RKO (cell line): ENCODE measurements at regions not wholly inside any gene's neighbourhood (a gene's known extent, or its start where the extent isn't known, plus 50 kb on each side); places are given as distances from the start of the nearest gene placed in this dataset.

ENCODE experiments used
- DNase-seq: peaks from one replicate; pipeline ENCODE4 v3.0.0-alpha.2; 2016; ENCODE audit warnings: low spot score

DNA sequence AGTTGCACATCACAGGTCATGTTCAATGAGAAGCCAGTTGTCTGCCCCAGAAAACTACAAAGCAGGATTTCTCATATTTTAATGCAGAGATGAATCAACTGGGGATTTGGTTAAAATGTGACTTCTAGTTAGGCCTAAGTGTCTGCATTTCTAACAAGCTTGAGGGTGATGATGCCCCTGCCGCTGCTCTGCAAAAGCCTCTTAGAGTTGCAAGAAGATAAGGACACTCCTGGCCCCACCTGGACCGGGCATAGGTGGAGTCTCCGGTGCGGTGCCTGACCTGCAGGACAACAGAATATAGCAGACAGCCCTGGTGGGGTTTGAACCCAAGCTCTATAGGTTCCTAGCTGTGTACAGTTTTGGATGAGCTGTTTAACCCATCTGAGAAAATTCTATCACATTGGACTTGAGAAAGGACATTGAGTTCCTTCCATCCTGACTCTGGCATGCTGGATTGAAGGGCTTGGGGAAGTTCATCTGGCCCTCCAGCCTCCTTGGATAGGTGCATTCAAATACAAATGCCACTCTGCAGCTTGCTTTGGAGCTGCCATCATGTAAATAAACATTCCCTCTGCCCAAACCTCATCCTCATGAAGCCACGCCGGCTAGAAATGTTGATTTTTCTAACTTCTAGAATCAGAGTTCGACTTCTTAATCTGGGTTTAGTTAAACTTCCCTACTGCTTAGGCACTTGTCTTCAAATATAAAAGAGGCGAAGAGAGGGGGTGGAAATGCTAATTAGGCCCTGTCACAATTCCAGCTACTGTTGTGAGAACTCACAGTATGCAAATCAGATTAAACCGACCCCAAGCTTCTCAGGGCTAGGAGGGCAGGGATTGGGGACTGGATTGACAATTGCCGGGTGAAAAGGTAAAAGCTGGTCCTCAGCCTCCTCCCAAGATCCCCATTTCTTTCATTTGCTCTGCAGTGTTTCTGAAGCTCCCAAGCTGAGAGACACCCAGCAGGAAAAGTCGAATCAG is 1225.6 kb downstream of the VRK1 start:
- DNase-seq = no peak

DNA sequence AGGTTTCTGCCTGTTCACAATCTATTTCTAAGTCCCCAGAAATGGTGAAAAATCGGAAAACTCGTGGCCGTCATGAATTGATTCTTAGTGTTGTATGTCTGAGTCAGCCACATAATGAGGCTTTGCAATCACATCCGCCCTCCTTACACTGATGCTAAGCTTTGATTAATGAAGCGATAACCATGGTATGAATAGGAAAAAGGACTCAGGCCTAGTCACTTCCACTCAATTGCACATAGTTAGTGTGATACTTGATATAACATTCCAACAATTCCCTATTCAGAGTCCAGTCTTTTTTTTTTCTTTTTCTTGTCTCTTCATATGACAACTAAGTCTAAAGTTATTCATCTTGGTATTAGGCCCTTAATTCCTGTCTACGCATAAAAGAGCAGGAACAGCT is 1231.0 kb downstream of the VRK1 start:
- no peak for DNase-seq

GRCh38 chr14:98035396-98035795 is 1236.6 kb downstream of the BCL11B start:
- DNase-seq = no peak

GRCh38 chr14:98037831-98038230 is 1234.2 kb downstream of the BCL11B start:
- DNase-seq = no peak

DNA sequence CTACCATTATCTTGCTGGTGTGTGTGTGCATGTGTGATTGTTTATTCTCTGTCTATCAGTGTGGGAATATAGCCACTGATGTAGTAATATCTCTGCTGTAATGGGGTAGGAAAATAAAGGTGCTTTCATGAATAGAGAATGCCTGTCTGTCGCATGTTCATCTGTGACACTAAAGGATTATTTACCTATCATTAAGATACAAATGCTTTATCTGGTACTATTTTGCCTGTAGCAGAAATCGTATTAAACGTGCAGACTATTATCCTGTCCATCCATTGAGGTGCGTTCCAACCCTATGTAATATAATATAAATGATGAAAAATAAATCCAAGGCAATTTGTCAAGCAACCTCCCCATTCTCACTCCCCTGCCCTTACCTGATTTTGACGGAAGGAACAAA is 1215.1 kb downstream of the BCL11B start:
- no peak for DNase-seq

DNA sequence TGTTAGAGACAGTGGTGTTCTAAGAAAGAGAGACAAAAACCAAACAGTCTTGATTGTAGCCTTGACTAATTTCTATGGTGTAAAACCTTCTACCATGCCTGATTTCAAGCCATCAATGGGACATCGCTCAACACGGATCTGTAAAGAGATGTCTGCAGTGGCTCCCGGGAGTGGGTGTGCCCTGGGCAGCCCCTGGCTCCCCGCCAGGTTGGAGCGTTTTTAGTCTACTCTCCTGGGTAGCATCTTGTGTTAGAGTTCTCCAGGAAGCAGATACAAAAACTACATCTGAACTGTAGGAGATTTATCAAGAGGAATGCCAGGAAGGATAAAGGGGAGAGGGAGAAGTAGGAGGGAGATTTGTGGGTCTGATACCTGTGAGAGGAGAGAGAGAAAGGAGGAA is 1212.9 kb downstream of the BCL11B start:
- DNase-seq = no peak

DNA sequence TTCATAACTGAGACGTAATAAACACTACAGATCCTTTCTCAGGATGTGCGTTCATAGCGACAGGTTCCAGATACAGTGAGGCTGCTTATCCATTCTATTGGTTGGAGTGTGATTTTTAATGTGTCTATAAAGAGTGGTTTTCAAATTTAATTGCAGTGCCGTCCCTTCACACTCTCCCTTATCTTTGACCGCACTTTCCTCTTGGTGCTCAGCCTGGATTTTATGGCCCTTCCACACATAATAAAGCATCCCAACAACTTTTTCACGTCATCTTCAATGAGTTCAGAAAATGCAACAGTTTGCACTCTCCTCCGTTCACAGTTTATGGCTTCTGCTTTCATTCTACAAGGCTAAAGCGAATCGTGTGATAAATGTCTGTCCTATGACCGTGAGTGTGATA is 1209.9 kb downstream of the BCL11B start:
- DNase-seq = no peak

DNA sequence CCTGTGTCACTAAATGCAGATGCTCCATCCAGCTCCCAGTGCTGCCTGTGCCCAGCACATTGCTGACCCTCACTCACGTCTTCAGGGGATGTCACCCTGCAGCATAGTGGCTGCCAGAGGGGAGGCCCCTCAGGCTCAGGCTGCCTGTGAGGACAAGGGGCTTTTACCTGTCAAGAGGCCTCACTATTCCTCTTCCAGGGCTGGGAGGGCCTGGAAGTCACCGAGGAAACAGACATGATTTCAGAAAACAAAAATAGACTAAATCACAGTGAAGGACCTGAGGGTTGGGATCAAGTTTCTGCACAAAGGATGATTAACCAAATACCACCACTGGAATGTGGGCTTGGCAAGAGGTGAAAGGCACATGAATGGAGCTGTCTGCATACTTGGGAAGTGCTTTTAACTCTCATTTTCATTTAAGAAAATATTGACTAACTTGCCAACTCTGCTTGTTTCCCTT is 1202.3 kb downstream of the BCL11B start:
- no peak for DNase-seq

- no peak for DNase-seq
Observed at GRCh38 chr14:98070536-98070935, 1201.5 kb downstream of the BCL11B start.

DNA sequence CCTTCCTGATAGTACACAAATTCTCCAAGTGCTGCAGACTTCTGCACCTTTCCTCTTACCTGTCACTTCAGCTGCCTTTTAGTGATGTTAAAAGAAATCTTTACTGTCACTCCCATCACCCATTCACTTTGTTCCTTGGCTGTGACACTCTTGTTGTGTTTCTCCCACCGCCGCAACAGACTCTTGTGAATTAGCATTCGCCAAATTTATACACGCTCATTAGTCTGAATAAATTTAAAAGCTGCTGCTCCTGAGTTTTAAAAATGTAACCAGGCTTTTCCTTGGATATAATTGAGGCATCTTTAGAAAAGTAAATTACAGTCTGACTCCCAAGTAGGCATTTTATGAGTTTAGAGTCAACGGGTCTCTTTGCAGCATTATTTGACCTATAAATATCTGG is 1197.9 kb downstream of the BCL11B start:
- no peak for DNase-seq

GRCh38 chr14:98077176-98077575 is 1194.8 kb downstream of the BCL11B start:
- no peak for DNase-seq

GRCh38 chr14:98082833-98083232 is 1189.2 kb downstream of the BCL11B start:
- no peak for DNase-seq

- DNase-seq = no peak
Observed at GRCh38 chr14:98085751-98086150, 1186.2 kb downstream of the BCL11B start.

GRCh38 chr14:98093111-98093510 is 1178.9 kb downstream of the BCL11B start:
- no peak for DNase-seq

DNA sequence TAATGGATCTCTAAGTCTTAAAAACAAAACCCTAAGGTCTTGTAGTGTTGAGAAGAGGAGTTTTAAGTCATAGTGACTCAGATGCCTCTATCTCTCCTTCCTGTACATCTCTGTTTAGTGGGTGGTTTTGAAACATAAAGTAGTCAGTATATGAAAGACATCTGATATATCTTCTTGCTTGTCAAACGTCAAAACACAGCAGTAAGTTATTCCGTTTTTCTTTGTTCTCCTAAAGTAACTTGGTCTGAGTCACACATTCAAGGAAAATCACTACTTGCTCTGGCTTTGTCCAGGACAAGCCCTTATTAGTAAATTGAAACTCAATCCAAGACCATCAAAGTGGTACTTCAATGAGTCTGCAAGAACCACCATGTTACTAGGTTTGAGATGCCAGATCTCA is 1172.5 kb downstream of the BCL11B start:
- no peak for DNase-seq

GRCh38 chr14:98101323-98101722 is 1170.7 kb downstream of the BCL11B start:
- no peak for DNase-seq

DNA sequence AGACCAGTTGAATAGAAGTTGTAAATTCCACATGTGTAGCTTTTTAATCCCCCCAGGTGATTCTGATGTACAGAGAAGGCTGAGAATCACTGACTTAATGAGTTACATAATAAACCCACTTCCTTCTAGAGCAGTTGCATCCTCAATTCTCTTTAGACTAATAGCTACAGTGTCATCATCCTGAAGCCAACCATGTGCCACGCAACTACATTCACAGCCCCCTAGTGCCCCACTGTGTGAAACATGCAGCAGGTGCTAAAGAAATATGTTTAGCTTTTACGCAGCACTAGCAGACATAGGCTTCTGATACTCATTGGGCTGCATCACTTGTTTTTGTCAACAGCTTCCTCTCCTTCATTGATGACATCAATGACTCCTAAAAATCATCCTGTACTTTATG is 1168.3 kb downstream of the BCL11B start:
- no peak for DNase-seq

DNA sequence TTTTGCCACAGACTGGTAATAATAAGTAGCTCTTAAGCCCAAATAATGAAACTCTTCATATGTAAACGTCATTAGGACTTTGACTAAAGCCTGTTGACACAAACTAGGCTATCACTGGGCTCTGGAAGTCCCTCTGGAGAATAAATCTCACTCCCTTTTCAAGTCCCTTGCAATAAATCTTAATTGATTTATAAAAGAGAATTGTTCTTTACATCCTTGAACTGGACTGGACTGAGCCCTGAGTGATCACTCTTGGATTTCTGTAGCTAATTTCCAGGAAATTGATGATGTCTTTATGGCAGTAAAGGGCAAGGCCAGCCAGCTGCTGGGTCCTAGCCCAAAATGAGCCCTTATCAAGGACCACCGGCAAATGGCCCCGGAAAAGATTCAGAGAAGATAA is 1162.7 kb downstream of the BCL11B start:
- no peak for DNase-seq

GRCh38 chr14:98112194-98112780 is 1159.7 kb downstream of the BCL11B start:
- DNase-seq = no peak

DNA sequence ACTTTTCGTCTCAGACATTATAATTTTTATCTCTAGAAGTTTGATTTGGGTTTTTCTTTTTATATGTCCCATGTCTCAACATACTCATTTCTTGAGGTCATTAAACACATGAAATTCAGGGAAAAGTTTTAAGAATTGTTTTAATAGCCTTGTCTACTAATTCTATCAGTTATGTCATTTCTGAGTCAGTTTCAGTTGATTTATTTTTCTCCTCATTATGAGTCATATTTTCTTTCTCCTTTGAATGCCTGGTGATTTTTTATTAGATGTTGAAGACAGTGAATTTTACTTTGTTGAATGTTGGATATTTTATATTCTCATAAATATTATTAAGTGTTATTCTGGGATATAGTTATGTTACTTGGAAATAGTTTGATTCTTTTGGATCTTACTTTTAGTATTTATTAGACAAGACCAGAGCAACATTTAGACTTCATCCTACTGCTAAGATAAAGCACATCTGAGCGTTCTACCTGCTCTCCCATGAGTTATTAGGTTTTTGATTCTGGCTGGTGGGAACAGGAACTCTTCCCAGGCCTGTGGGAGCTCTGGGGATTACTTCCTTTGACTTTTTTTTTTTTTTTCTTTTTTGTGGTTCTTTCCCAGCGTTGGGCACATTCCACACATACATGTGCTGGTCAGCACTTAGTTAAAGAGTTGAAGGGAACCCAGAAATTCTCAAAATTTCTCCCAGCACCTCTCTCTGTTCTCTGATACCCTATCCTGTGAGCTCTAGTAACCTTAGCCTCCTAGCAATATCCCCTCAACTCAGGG is 1157.7 kb downstream of the BCL11B start:
- DNase-seq = no peak

- DNase-seq = no peak
Observed at GRCh38 chr14:98114946-98115345, 1157.1 kb downstream of the BCL11B start.

DNA sequence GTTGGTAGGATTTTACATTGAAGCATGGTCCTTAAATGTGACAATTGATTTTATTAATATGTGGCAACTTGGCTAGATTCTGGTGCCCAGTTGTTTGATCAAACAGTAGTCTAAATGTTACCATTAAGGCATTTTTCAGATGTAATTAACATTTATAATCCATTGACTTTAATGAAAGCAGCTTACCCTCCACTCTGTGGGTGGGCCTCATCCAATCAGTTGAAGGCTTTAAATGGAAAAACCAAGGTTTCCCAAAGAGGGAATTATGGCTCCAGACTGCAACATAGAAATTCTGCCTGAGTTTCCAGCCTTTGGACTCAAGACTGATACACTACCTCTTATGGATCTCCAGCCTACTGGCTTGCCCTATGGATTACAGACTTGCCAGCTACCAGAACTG is 1153.2 kb downstream of the BCL11B start:
- no peak for DNase-seq

- DNase-seq = no peak
Observed at GRCh38 chr14:98119739-98120138, 1152.3 kb downstream of the BCL11B start.
